DOHH2 (cell line): ENCODE measurements at regions not wholly inside any gene's neighbourhood (a gene's known extent, or its start where the extent isn't known, plus 50 kb on each side); places are given as distances from the start of the nearest gene placed in this dataset.

Experiments
- H3F3A ChIP-seq: fragments of 200-600 bp; sonication (generic), shearing (Covaris generic); 2 replicates; pipeline ENCODE4 v1.6.0; 2016; ENCODE audit warnings: antibody characterized with exemption, mild to moderate bottlenecking; ENCODE audit not compliant: control insufficient read depth, insufficient read depth
- H3K27ac ChIP-seq: fragments of 200-600 bp; sonication (generic); 2 replicates; pipeline ENCODE4 v1.5.1; 2014; ENCODE audit warnings: low read depth, mild to moderate bottlenecking, low read length, moderate library complexity
- H3K27me3 ChIP-seq: fragments of 200-600 bp; sonication (generic); 2 replicates; pipeline ENCODE4 v1.6.1; 2014; ENCODE audit warnings: mild to moderate bottlenecking, low read length, mixed read lengths; ENCODE audit not compliant: control insufficient read depth
- H3K36me3 ChIP-seq: fragments of 200-600 bp; sonication (generic); 2 replicates; pipeline ENCODE4 v1.6.1; 2014; ENCODE audit warnings: mild to moderate bottlenecking, low read length, moderate library complexity, mixed read lengths; ENCODE audit not compliant: control insufficient read depth
- H3K4me1 ChIP-seq: fragments of 200-600 bp; sonication (generic); 2 replicates; pipeline ENCODE4 v1.6.1; 2014; ENCODE audit warnings: mild to moderate bottlenecking, low read length, mixed read lengths; ENCODE audit not compliant: control insufficient read depth
- H3K4me2 ChIP-seq: fragments of 200-600 bp; sonication (generic); 2 replicates; pipeline ENCODE4 v1.6.0; 2014; ENCODE audit warnings: mild to moderate bottlenecking, low read length, moderate library complexity
- H3K4me3 ChIP-seq: fragments of 200-600 bp; sonication (generic); 2 replicates; pipeline ENCODE4 v1.5.1; 2014; ENCODE audit warnings: mild to moderate bottlenecking, low read length, mixed read lengths
- H3K79me2 ChIP-seq: fragments of 200-600 bp; sonication (generic); 2 replicates; pipeline ENCODE4 v1.6.1; 2014; ENCODE audit warnings: mild to moderate bottlenecking, low read length, mixed read lengths; ENCODE audit not compliant: control insufficient read depth
- H3K9me2 ChIP-seq: fragments of 200-600 bp; sonication (generic); replicated peaks from 2 replicates; pipeline ENCODE4 v1.6.1; 2014; ENCODE audit warnings: mild to moderate bottlenecking, low read length, mixed read lengths; ENCODE audit not compliant: control insufficient read depth
- H3K9me3 ChIP-seq: fragments of 200-600 bp; sonication (generic); 2 replicates; pipeline ENCODE4 v1.6.1; 2014; ENCODE audit warnings: antibody characterized with exemption, low read length, mixed read lengths; ENCODE audit not compliant: control insufficient read depth, insufficient read depth
- H4K20me1 ChIP-seq: fragments of 200-600 bp; sonication (generic); 2 replicates; pipeline ENCODE4 v1.6.0; 2014; ENCODE audit warnings: low read depth, mild to moderate bottlenecking, antibody characterized with exemption, low read length, moderate library complexity; ENCODE audit not compliant: control insufficient read depth, insufficient read depth
- EZH2phosphoT487 ChIP-seq: fragments of 200-600 bp; sonication (generic); IDR thresholded peaks from 2 replicates; pipeline ENCODE4 v1.6.1; 2017; ENCODE audit warnings: borderline replicate concordance, mild to moderate bottlenecking, antibody characterized with exemption, low read length, moderate library complexity, mixed read lengths
- TF ChIP-seq, protein P1 (sequence below): fragments of 200-600 bp; sonication (generic); IDR thresholded peaks from one replicate; pipeline ENCODE4 v1.5.1; 2014; ENCODE audit warnings: antibody characterized with exemption, mild to moderate bottlenecking, low read depth, low read length; ENCODE audit not compliant: poor library complexity, severe bottlenecking

DNA sequence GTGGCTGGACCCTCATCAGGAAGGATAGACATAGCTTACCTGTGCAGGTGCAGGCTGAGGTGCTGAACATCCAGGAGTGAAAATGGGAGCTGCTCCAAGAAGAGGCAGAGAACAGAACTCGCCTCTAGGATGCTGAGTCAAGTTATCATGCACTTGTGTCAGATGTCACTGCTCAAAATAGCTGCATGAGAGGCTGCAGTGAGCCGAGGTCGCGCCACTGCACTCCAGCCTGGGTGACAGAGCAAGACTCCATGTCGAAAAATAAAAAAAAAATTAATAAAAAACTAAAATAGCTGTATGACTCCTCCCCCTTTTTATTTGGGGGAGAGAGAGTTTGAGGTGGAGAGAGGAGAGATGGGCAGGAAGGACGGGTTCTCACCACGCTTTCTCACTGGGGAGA, 148.8 kb downstream of the FOXL1 start:
- H3K4me3 ChIP-seq, result no peak overlapping the region
- no peak overlapping the region for H3K27ac ChIP-seq
- H3K79me2 ChIP-seq, result no peaks in the 10 kb centered on the region
- H3K9me2 ChIP-seq, result no peaks in the 10 kb centered on the region
- H3K4me1 ChIP-seq, result no peaks in the 10 kb centered on the region
- no peaks in the 10 kb centered on the region; the same call in 1 of the 2 replicates for H4K20me1 ChIP-seq
- no peaks in the 10 kb centered on the region for H3F3A ChIP-seq
- TF ChIP-seq, protein P1, sequence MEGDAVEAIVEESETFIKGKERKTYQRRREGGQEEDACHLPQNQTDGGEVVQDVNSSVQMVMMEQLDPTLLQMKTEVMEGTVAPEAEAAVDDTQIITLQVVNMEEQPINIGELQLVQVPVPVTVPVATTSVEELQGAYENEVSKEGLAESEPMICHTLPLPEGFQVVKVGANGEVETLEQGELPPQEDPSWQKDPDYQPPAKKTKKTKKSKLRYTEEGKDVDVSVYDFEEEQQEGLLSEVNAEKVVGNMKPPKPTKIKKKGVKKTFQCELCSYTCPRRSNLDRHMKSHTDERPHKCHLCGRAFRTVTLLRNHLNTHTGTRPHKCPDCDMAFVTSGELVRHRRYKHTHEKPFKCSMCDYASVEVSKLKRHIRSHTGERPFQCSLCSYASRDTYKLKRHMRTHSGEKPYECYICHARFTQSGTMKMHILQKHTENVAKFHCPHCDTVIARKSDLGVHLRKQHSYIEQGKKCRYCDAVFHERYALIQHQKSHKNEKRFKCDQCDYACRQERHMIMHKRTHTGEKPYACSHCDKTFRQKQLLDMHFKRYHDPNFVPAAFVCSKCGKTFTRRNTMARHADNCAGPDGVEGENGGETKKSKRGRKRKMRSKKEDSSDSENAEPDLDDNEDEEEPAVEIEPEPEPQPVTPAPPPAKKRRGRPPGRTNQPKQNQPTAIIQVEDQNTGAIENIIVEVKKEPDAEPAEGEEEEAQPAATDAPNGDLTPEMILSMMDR, result no peak
- TF ChIP-seq EZH2phosphoT487, result no peak
- no peaks in the 10 kb centered on the region for H3K9me3 ChIP-seq
- H3K36me3 ChIP-seq, result no peaks in the 10 kb centered on the region
- H3K4me2 ChIP-seq, result no peak overlapping the region
- no peaks in the 10 kb centered on the region for H3K27me3 ChIP-seq

- H3K4me2 ChIP-seq, result no peak overlapping the region
- H3K4me3 ChIP-seq, result no peak overlapping the region
- no peak overlapping the region for H3K27ac ChIP-seq
- no peaks in the 10 kb centered on the region for H3K9me3 ChIP-seq
- H3K4me1 ChIP-seq, result no peaks in the 10 kb centered on the region
- no peaks in the 10 kb centered on the region for H3K36me3 ChIP-seq
- H3K9me2 ChIP-seq, result no peaks in the 10 kb centered on the region
- no peaks in the 10 kb centered on the region; the same call in 1 of the 2 replicates for H4K20me1 ChIP-seq
- no peak for TF ChIP-seq EZH2phosphoT487
- TF ChIP-seq, protein P1, result no peak
- H3K79me2 ChIP-seq, result no peaks in the 10 kb centered on the region
- H3K27me3 ChIP-seq, result no peaks in the 10 kb centered on the region
- H3F3A ChIP-seq, result no peaks in the 10 kb centered on the region
Observed at GRCh38 chr16:86727632-86728031, 149.3 kb downstream of the FOXL1 start.

DNA sequence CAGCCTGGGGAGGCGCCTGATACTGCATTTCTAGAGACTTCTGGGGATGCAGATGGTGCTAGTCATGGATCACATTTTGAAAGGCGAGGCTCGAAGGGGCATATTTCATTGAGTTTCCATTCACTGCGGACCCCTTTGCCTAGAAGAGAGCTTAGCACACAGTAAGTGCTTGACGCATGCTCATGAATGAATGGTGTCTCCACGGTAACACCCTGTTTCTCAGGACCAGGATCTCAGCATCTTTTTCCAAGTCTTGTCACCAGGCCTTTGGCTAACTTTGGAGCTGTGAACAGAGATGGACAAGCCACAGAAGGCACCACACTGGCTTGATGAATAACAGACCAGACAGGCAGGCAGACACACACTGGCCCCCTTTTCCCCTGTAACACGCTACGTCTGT, 151.3 kb downstream of the FOXL1 start:
- Histone ChIP-seq H3F3A (no peaks in the 10 kb centered on the region), H3K4me2 (no peak overlapping the region), H3K4me1 (no peaks in the 10 kb centered on the region), H3K79me2 (no peaks in the 10 kb centered on the region), H3K27ac (no peak overlapping the region), H3K9me2 (no peaks in the 10 kb centered on the region), H3K27me3 (peaks cover 8% of the 10 kb centered on the region), H4K20me1 (no peaks in the 10 kb centered on the region; the same call in 1 of the 2 replicates), H3K36me3 (no peaks in the 10 kb centered on the region), H3K9me3 (no peaks in the 10 kb centered on the region), H3K4me3 (no peak overlapping the region)
- TF ChIP-seq, protein P1, result no peak
- no peak for TF ChIP-seq EZH2phosphoT487

DNA sequence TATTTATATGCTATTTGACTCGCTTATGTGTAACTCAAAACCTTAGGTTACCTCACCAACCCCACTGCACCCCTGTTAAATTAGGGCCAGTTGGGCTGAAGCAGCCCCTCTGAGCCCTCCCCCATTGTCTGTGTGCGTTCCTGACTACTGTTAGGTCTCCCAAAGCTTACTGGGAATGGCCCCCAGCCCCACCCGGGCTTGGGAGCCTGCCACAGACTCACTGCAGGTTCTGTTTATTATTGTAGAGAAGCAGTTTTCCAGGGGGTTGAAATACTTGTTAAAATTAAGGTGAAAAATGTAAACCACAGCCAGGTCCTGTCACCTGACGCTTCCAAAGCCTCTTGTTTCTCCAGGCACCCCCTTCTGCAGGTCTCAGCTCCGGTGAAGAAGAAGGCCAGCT, 151.7 kb downstream of the FOXL1 start:
- TF ChIP-seq EZH2phosphoT487, result no peak
- TF ChIP-seq, protein P1, result no peak

More for the DNA sequence above, 151.7 kb downstream of the FOXL1 start:
- H3K27ac ChIP-seq, result no peak overlapping the region
- H3K9me3 ChIP-seq, result no peaks in the 10 kb centered on the region
- H3F3A ChIP-seq, result no peaks in the 10 kb centered on the region
- H3K9me2 ChIP-seq, result no peaks in the 10 kb centered on the region
- no peaks in the 10 kb centered on the region for H3K4me1 ChIP-seq
- no peak overlapping the region for H3K4me2 ChIP-seq
- H3K27me3 ChIP-seq, result peaks cover 9% of the 10 kb centered on the region
- H3K4me3 ChIP-seq, result no peak overlapping the region
- H3K79me2 ChIP-seq, result no peaks in the 10 kb centered on the region
- H4K20me1 ChIP-seq, result no peaks in the 10 kb centered on the region; the same call in 1 of the 2 replicates
- no peaks in the 10 kb centered on the region for H3K36me3 ChIP-seq
